ENCODE measurements at regions not wholly inside any gene's neighbourhood (a gene's known extent, or its start where the extent isn't known, plus 50 kb on each side); places are given as distances from the start of the nearest gene placed in this dataset.

DNA sequence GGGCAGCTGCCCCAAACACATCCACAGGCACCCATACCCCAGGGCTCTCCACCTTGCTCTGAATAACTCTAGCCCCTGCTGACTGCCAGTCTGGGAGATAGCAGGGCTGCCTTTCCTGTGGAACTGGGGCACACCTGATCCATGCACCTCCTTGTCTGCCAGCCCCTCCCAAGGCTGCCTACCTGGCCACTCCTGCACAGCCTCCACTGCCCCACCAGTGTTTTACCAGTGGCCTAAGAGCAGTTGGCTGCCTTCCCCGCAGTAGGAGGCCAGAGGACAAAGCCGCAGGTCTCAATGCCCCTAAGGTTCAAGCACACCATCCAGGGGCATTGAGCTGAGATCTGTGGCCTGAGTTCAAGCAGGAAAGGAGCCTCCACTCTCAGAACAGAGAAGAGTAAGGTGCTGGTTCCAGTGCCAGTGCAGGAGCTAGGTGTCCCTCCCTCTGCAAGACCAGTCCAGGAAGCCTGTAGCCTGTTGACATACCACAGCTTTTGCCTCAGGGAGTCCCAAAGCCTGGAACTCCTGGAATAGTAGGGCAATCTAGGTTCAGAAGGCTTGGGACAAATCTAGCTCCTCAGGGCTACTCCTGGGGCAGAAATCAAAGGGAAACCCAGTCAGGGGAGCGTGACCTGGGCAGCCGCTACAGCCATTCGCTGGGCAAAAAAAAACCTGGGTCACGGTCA, 514.5 kb upstream of the PTGER4 start:
- TF ChIP-seq, protein P1, sequence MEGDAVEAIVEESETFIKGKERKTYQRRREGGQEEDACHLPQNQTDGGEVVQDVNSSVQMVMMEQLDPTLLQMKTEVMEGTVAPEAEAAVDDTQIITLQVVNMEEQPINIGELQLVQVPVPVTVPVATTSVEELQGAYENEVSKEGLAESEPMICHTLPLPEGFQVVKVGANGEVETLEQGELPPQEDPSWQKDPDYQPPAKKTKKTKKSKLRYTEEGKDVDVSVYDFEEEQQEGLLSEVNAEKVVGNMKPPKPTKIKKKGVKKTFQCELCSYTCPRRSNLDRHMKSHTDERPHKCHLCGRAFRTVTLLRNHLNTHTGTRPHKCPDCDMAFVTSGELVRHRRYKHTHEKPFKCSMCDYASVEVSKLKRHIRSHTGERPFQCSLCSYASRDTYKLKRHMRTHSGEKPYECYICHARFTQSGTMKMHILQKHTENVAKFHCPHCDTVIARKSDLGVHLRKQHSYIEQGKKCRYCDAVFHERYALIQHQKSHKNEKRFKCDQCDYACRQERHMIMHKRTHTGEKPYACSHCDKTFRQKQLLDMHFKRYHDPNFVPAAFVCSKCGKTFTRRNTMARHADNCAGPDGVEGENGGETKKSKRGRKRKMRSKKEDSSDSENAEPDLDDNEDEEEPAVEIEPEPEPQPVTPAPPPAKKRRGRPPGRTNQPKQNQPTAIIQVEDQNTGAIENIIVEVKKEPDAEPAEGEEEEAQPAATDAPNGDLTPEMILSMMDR (IDR thresholded peaks at IDR 0.05; ENCODE audit: low read length): no peak
- TF ChIP-seq EZH2 (optimal IDR thresholded peaks at IDR 0.05; ENCODE audit: low read depth, low read length): no peak

All from MM.1S (cell line).